ENCODE measurements at regions not wholly inside any gene's neighbourhood (a gene's known extent, or its start where the extent isn't known, plus 50 kb on each side); places are given as distances from the start of the nearest gene placed in this dataset.

GRCh38 chr22:47841156-47841555 is 1078.7 kb downstream of the TBC1D22A start:
- no peaks in the 10 kb centered on the region for H3K27me3 ChIP-seq (ENCODE audit: insufficient read depth, poor library complexity, severe bottlenecking)
- H3K27ac ChIP-seq (ENCODE audit: poor library complexity, severe bottlenecking), result no peak overlapping the region
- H3K9me3 ChIP-seq (ENCODE audit: severe bottlenecking), result peaks cover 3% of the 10 kb centered on the region
- peaks cover 11% of the 10 kb centered on the region for H3K4me1 ChIP-seq (ENCODE audit: insufficient read depth, poor library complexity, severe bottlenecking)
- no peak overlapping the region for H3K4me3 ChIP-seq (ENCODE audit: severe bottlenecking)
- no peak for TF ChIP-seq CTCF (IDR thresholded peaks at IDR 0.05; ENCODE audit: poor library complexity, severe bottlenecking)
- no peak for DNase-seq (ENCODE audit: low spot score)
- ATAC-seq (ENCODE audit: low read depth), result no peak
- no peaks in the 10 kb centered on the region for H3K36me3 ChIP-seq (ENCODE audit: low read depth)

DNA sequence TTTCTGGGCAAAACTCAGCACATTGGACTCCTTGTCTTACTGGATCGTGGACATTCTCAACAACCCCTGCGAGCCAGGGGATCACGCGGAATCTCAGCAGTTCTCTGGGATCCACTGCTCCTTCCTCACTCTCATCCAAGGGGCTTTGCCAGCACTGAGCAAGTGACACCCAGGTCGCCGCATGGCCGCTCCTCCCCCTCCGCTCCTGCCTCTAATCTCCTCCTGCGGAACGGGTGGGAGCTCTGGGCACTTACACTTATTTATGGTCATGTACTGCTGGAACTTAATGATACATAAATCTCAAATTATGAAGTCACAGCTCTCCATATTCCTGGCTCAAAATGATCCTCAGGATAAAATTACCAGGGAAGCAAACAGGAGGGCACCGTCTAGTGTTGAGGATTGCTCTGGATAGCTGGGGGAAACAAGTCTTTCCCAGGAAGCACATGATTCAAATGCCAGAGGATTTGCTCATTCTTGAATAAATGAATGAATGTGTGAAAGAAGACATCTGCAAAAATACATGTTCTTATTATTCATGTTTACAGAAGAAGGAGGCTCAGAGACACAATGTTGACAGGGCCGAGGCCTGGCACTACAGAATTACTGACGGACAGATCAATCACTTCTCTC is 1077.3 kb downstream of the TBC1D22A start:
- Histone ChIP-seq H3K4me1 (ENCODE audit: insufficient read depth, poor library complexity, severe bottlenecking) (peaks cover 21% of the 10 kb centered on the region), H3K9me3 (ENCODE audit: severe bottlenecking) (peaks cover 5% of the 10 kb centered on the region), H3K27me3 (ENCODE audit: insufficient read depth, poor library complexity, severe bottlenecking) (no peaks in the 10 kb centered on the region), H3K4me3 (ENCODE audit: severe bottlenecking) (no peak overlapping the region), H3K36me3 (ENCODE audit: low read depth) (no peaks in the 10 kb centered on the region), H3K27ac (ENCODE audit: poor library complexity, severe bottlenecking) (no peak overlapping the region)
- TF ChIP-seq CTCF (IDR thresholded peaks at IDR 0.05; ENCODE audit: poor library complexity, severe bottlenecking), result no peak
- no peak for ATAC-seq (ENCODE audit: low read depth)
- no peak for DNase-seq (ENCODE audit: low spot score)

DNA sequence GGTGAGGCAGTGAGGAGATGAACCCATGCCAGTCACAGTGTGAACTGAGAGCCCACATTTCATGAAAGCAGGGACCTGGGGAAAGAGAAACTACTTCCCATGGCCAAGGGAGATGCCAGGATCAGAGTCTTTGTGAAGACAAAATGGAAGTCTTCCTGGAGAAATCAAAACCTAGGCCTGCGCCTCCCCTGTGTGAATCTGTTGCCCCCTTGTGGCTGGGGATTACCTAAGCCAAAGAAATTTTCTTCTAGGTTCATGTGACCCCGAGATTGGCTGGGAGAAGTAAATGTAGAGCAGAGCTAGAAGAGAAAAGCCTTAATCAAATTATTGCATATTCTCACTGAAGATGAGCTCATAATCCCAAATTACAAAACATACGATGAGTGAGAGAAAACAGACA is 1075.3 kb downstream of the TBC1D22A start:
- Histone ChIP-seq H3K27me3 (ENCODE audit: insufficient read depth, poor library complexity, severe bottlenecking) (no peaks in the 10 kb centered on the region), H3K36me3 (ENCODE audit: low read depth) (no peaks in the 10 kb centered on the region), H3K27ac (ENCODE audit: poor library complexity, severe bottlenecking) (peak overlapping the region; percentile 98), H3K4me3 (ENCODE audit: severe bottlenecking) (no peak overlapping the region), H3K9me3 (ENCODE audit: severe bottlenecking) (peaks cover 5% of the 10 kb centered on the region), H3K4me1 (ENCODE audit: insufficient read depth, poor library complexity, severe bottlenecking) (peaks cover 21% of the 10 kb centered on the region)
- ATAC-seq (ENCODE audit: low read depth) (no peak), DNase-seq (ENCODE audit: low spot score) (no peak)
- TF ChIP-seq CTCF (IDR thresholded peaks at IDR 0.05; ENCODE audit: poor library complexity, severe bottlenecking), result peak; percentile 41

DNA sequence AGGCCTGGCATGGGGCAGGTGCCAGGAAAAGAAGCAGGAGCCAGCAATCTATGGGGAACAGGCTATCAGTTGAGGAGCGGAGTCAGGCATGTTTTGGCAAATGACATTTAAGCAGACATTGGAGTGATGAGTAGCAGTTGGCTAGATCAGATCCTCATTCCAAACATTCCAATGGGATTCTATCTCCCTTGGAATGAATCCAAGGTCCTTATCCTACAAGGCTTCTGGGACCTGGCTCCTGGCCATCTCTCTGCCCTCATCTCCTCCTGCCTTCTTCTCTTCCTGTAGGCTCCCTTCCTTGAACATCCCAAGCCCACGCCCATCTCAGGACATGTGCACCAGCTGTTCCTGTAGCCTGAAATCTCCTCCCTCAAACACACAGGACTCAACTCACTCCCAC is 1074.5 kb downstream of the TBC1D22A start:
- no peaks in the 10 kb centered on the region for H3K27me3 ChIP-seq (ENCODE audit: insufficient read depth, poor library complexity, severe bottlenecking)
- ATAC-seq (ENCODE audit: low read depth), result peak; percentile 71
- TF ChIP-seq CTCF (IDR thresholded peaks at IDR 0.05; ENCODE audit: poor library complexity, severe bottlenecking), result no peak
- H3K9me3 ChIP-seq (ENCODE audit: severe bottlenecking), result peaks cover 5% of the 10 kb centered on the region
- peak; percentile 79 for DNase-seq (ENCODE audit: low spot score)
- H3K36me3 ChIP-seq (ENCODE audit: low read depth), result no peaks in the 10 kb centered on the region
- peak overlapping the region; percentile 98 for H3K27ac ChIP-seq (ENCODE audit: poor library complexity, severe bottlenecking)
- peaks cover 21% of the 10 kb centered on the region for H3K4me1 ChIP-seq (ENCODE audit: insufficient read depth, poor library complexity, severe bottlenecking)
- no peak overlapping the region for H3K4me3 ChIP-seq (ENCODE audit: severe bottlenecking)

- peaks cover 21% of the 10 kb centered on the region for H3K4me1 ChIP-seq (ENCODE audit: insufficient read depth, poor library complexity, severe bottlenecking)
- TF ChIP-seq CTCF (IDR thresholded peaks at IDR 0.05; ENCODE audit: poor library complexity, severe bottlenecking), result no peak
- peaks cover 5% of the 10 kb centered on the region for H3K9me3 ChIP-seq (ENCODE audit: severe bottlenecking)
- H3K27ac ChIP-seq (ENCODE audit: poor library complexity, severe bottlenecking), result peak overlapping the region; percentile 98
- ATAC-seq (ENCODE audit: low read depth), result peak; percentile 90
- no peaks in the 10 kb centered on the region for H3K27me3 ChIP-seq (ENCODE audit: insufficient read depth, poor library complexity, severe bottlenecking)
- no peak for DNase-seq (ENCODE audit: low spot score)
- H3K4me3 ChIP-seq (ENCODE audit: severe bottlenecking), result no peak overlapping the region
- no peaks in the 10 kb centered on the region for H3K36me3 ChIP-seq (ENCODE audit: low read depth)
Measured at GRCh38 chr22:47835726-47836125, 1073.3 kb downstream of the TBC1D22A start.
